ENCODE measurements at regions not wholly inside any gene's neighbourhood (a gene's known extent, or its start where the extent isn't known, plus 50 kb on each side); places are given as distances from the start of the nearest gene placed in this dataset.

GRCh38 chr9:120291050-120291449, 288.9 kb downstream of the CDK5RAP2 start:
- DNase-seq, result no peak

GRCh38 chr9:120289990-120290975, 289.7 kb downstream of the CDK5RAP2 start:
- no peak for DNase-seq

GRCh38 chr9:120289098-120289497, 290.9 kb downstream of the CDK5RAP2 start:
- DNase-seq, result no peak

GRCh38 chr9:120286530-120286929, 293.4 kb downstream of the CDK5RAP2 start:
- no peak for DNase-seq

GRCh38 chr9:120284821-120285220, 295.1 kb downstream of the CDK5RAP2 start:
- peak in 1 of 2 experiments; percentile 39 for DNase-seq

GRCh38 chr9:120281665-120282064, 298.3 kb downstream of the CDK5RAP2 start:
- DNase-seq, result no peak

- DNase-seq, result no peak
Measured at GRCh38 chr9:120267929-120268328, 312.0 kb downstream of the CDK5RAP2 start.

GRCh38 chr9:120265791-120266190, 314.2 kb downstream of the CDK5RAP2 start:
- peak; percentile 91 to 98 for DNase-seq

- DNase-seq, result no peak
Measured at GRCh38 chr9:120264528-120264927, 315.4 kb downstream of the CDK5RAP2 start.

GRCh38 chr9:120263836-120264235, 316.1 kb downstream of the CDK5RAP2 start:
- no peak for DNase-seq

GRCh38 chr9:120261419-120261818, 318.5 kb downstream of the CDK5RAP2 start:
- no peak for DNase-seq

- DNase-seq, result no peak
Measured at GRCh38 chr9:120259100-120259499, 320.9 kb downstream of the CDK5RAP2 start.

GRCh38 chr9:120258096-120258495, 321.9 kb downstream of the CDK5RAP2 start:
- no peak for DNase-seq

- DNase-seq, result peak; percentile 67 to 89
Measured at GRCh38 chr9:120257483-120257882, 322.5 kb downstream of the CDK5RAP2 start.

GRCh38 chr9:120256146-120256545, 323.8 kb downstream of the CDK5RAP2 start:
- no peak for DNase-seq

GRCh38 chr9:120252248-120252647, 327.7 kb downstream of the CDK5RAP2 start:
- no peak for DNase-seq

- DNase-seq, result no peak
Measured at GRCh38 chr9:120242116-120242811, 337.7 kb downstream of the CDK5RAP2 start.

- DNase-seq, result no peak
Measured at GRCh38 chr9:120236596-120236995, 343.4 kb downstream of the CDK5RAP2 start.

- DNase-seq, result no peak
Measured at GRCh38 chr9:120235081-120235480, 344.9 kb downstream of the CDK5RAP2 start.

GRCh38 chr9:120230227-120230626, 349.7 kb downstream of the CDK5RAP2 start:
- DNase-seq, result no peak

- no peak for DNase-seq
Measured at GRCh38 chr9:120221844-120222243, 358.1 kb downstream of the CDK5RAP2 start.

GRCh38 chr9:120214332-120214731, 365.6 kb downstream of the CDK5RAP2 start:
- no peak for DNase-seq

GRCh38 chr9:120212853-120213200, 367.1 kb downstream of the CDK5RAP2 start:
- DNase-seq, result no peak

Measured in NCI-H2081 (cell line).